ENCODE measurements at regions not wholly inside any gene's neighbourhood (a gene's known extent, or its start where the extent isn't known, plus 50 kb on each side); places are given as distances from the start of the nearest gene placed in this dataset.

- DNase-seq, result no peak
Measured at GRCh38 chrX:155682834-155683233, 70.1 kb upstream of the TMLHE start.

GRCh38 chrX:155679715-155680114 lies 67.0 kb upstream of the TMLHE start:
- no peak for DNase-seq

GRCh38 chrX:155673338-155673737 lies 60.6 kb upstream of the TMLHE start:
- DNase-seq, result no peak

GRCh38 chrX:155666741-155667140 lies 54.0 kb upstream of the TMLHE start:
- no peak for DNase-seq
